Caco-2 (cell line): ENCODE measurements at regions not wholly inside any gene's neighbourhood (a gene's known extent, or its start where the extent isn't known, plus 50 kb on each side); places are given as distances from the start of the nearest gene placed in this dataset.

Experiments used
- BruUV-seq: library from RNA; stranded (reverse); fragments of 400-500 nt; replicated peaks from 2 replicates; lab custom pipeline; 2021; lab: Mats Ljungman, UMichigan
- CTCF ChIA-PET: fragments of 300-600 bp; sonication (Branson Sonifier 250); formaldehyde crosslinking; loops from one replicate; lab custom pipeline; 2022; ENCODE audit warnings: antibody characterized with exemption; lab: Charles Lee
- POLR2A ChIA-PET: fragments of 300-600 bp; sonication (Branson Sonifier 250); formaldehyde crosslinking; loops from one replicate; lab custom pipeline; 2022; ENCODE audit warnings: antibody characterized with exemption; lab: Charles Lee
- DNase-seq, 2 experiments: peaks; one replicate each; pipeline versions ENCODE4 v3.0.0 to v3.0.0-alpha.2; 2020 to 2022
- H3K27me3 ChIP-seq: replicated peaks from 2 replicates; pipeline ENCODE4 v1.6.0; 2011; ENCODE audit warnings: low read length; ENCODE audit not compliant: control insufficient read depth, insufficient read depth
- H3K36me3 ChIP-seq: 2 replicates; pipeline ENCODE4 v1.5.1; 2011; ENCODE audit warnings: low read length; ENCODE audit not compliant: control insufficient read depth, insufficient read depth
- H3K4me1 ChIP-seq: fragments of 250-450 bp; sonication (Bioruptor Pico); 2 replicates; pipeline ENCODE4 v1.5.1; 2020; ENCODE audit warnings: mild to moderate bottlenecking
- H3K4me3 ChIP-seq: 2 replicates; pipeline ENCODE4 v1.5.1; 2011; ENCODE audit warnings: low read depth, mild to moderate bottlenecking, control low read depth, low read length
- H3K9me3 ChIP-seq: fragments of 250-450 bp; sonication (Bioruptor Pico); 2 replicates; pipeline ENCODE4 v1.5.1; 2020; ENCODE audit warnings: mild to moderate bottlenecking, moderate library complexity
- H3K27ac Mint-ChIP-seq: one replicate; pipeline ENCODE4 v1.8.0; 2022; ENCODE audit warnings: mixed read lengths; ENCODE audit not compliant: unreplicated experiment
- H3K27me3 Mint-ChIP-seq: one replicate; pipeline ENCODE4 v1.8.0; 2022; ENCODE audit warnings: mixed read lengths; ENCODE audit not compliant: insufficient read depth, unreplicated experiment
- H3K36me3 Mint-ChIP-seq: one replicate; pipeline ENCODE4 v1.8.0; 2022; ENCODE audit warnings: mild to moderate bottlenecking, mixed read lengths; ENCODE audit not compliant: insufficient read depth, unreplicated experiment
- H3K4me1 Mint-ChIP-seq: one replicate; pipeline ENCODE4 v1.8.0; 2022; ENCODE audit warnings: low read depth, mixed read lengths; ENCODE audit not compliant: unreplicated experiment
- H3K4me3 Mint-ChIP-seq: one replicate; pipeline ENCODE4 v1.8.0; 2022; ENCODE audit warnings: mild to moderate bottlenecking, moderate library complexity, mixed read lengths; ENCODE audit not compliant: unreplicated experiment
- H3K9me3 Mint-ChIP-seq: one replicate; pipeline ENCODE4 v1.8.0; 2022; ENCODE audit warnings: mixed read lengths; ENCODE audit not compliant: unreplicated experiment
- intact Hi-C: fragments of 100-400 bp; cut with micrococcal nuclease; formaldehyde crosslinking; loops from one replicate; pipeline ENCODE4 v1.10.0; 2022; ENCODE audit not compliant: unreplicated experiment
- TF ChIP-seq, protein P1 (sequence below), 2 experiments: fragments of 200-600 bp in 1 of 2; IDR thresholded peaks; 1 replicate in 1 of 2; 2 replicates in 1 of 2; pipeline versions ENCODE4 v1.5.1 to v1.8.0; 2011 to 2022; ENCODE audit warnings: antibody characterized with exemption in 1 of 2, control low read depth in 1 of 2, inconsistent platforms in 1 of 2, low read depth in 1 of 2, low read length in 1 of 2, mild to moderate bottlenecking in 1 of 2, moderate library complexity in 1 of 2; ENCODE audit not compliant: insufficient read depth in 1 of 2, severe bottlenecking in 1 of 2, unreplicated experiment in 1 of 2

DNA sequence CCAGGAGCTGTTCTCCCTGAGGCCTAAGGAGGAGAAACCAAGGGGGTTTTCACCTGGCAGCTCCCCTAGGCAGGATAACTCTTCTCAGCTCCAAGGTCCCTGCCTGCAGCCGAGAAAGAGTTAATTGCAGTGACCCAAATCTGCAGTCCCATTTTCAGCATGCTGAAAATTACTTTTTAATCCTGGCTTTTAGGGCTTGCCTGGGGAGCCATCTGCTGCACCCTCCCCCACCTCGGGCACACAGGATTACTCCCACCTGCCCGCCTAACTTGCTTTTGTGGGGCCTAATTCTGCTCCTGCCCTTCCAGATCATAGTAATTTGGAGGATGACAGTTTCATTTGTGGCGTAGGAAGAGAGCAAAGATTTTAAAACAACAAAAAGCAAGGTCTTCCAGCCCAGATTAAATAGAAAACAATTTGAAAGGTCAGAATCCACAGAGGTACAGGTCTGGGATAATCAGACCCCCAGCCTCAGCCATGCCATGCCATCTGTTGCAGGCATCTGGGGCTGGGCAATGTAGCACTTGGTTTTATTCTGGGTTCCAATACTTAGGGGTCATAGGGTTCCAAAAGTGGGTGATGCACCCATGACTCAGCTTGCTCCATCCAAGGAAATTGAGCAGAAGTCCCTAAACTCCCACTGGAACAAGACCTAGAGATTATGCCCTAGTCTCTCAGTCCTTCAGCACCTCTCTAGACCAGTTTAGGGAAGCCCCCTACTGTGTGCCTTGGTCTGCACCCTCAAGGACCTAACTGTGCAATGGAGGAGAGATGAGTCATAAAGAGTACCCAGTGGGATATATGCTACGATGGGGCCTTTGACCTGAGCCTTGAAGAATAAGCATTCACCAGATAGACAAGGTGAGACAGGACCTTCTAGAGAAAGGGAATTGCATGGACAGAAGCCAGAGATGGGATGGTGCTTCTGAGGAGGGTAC, 64.5 kb upstream of the NLK start:
- no TSS peak for BruUV-seq
- Mint-ChIP-seq H3K4me3 (no peak overlapping the region), H3K36me3 (peaks cover 6% of the 10 kb centered on the region), H3K27ac (no peak overlapping the region), H3K4me1 (peaks cover 50% of the 10 kb centered on the region), H3K9me3 (peaks cover 13% of the 10 kb centered on the region), H3K27me3 (no peaks in the 10 kb centered on the region)
- no peak overlapping the region for H3K4me3 ChIP-seq
- peaks cover 45% of the 10 kb centered on the region for H3K4me1 ChIP-seq
- no peaks in the 10 kb centered on the region for H3K27me3 ChIP-seq
- no peaks in the 10 kb centered on the region for H3K36me3 ChIP-seq
- POLR2A ChIA-PET: no interaction called here
- H3K9me3 ChIP-seq: no peaks in the 10 kb centered on the region
- DNase-seq: no peak
- TF ChIP-seq, protein P1, sequence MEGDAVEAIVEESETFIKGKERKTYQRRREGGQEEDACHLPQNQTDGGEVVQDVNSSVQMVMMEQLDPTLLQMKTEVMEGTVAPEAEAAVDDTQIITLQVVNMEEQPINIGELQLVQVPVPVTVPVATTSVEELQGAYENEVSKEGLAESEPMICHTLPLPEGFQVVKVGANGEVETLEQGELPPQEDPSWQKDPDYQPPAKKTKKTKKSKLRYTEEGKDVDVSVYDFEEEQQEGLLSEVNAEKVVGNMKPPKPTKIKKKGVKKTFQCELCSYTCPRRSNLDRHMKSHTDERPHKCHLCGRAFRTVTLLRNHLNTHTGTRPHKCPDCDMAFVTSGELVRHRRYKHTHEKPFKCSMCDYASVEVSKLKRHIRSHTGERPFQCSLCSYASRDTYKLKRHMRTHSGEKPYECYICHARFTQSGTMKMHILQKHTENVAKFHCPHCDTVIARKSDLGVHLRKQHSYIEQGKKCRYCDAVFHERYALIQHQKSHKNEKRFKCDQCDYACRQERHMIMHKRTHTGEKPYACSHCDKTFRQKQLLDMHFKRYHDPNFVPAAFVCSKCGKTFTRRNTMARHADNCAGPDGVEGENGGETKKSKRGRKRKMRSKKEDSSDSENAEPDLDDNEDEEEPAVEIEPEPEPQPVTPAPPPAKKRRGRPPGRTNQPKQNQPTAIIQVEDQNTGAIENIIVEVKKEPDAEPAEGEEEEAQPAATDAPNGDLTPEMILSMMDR (IDR thresholded peaks at IDR 0.05; ENCODE audit: insufficient read depth in 1 of 2, low read depth in 1 of 2, low read length in 1 of 2, severe bottlenecking in 1 of 2, unreplicated experiment in 1 of 2): no peak
- CTCF ChIA-PET: no interaction called here
- intact Hi-C loops: no loop called here

DNA sequence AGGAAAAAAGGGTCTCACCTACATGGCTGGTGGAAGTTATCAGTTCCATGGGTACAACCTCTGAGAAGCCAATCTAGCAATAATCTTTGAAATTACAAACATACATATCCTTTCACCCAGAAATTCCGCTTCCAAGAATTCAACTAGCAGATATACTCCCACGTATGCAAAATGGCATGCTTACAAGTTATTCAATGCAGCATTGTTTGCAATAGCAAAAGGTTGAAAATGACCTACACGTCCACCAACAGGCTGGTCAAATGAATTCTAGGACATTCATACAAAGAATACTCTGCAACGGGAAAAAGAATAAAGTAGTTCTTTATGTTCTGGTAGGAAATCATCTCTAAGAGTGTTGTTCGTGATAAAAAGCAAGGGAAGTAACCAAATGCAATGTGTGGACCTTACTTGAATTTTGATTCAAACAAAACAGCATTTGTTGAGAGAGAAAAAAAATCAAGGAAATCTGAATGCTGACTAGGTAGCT, 63.7 kb upstream of the NLK start:
- no peaks in the 10 kb centered on the region for H3K27me3 ChIP-seq
- Mint-ChIP-seq H3K36me3 (peaks cover 6% of the 10 kb centered on the region), H3K9me3 (peaks cover 13% of the 10 kb centered on the region), H3K4me3 (no peak overlapping the region), H3K27me3 (no peaks in the 10 kb centered on the region), H3K4me1 (peaks cover 57% of the 10 kb centered on the region), H3K27ac (peak overlapping the region; percentile 2)
- no peaks in the 10 kb centered on the region for H3K36me3 ChIP-seq
- TF ChIP-seq, protein P1 (IDR thresholded peaks at IDR 0.05; ENCODE audit: insufficient read depth in 1 of 2, low read depth in 1 of 2, low read length in 1 of 2, severe bottlenecking in 1 of 2, unreplicated experiment in 1 of 2): no peak
- POLR2A ChIA-PET: no interaction called here
- peaks cover 52% of the 10 kb centered on the region for H3K4me1 ChIP-seq
- H3K4me3 ChIP-seq: no peak overlapping the region
- CTCF ChIA-PET: no interaction called here
- H3K9me3 ChIP-seq: no peaks in the 10 kb centered on the region
- no TSS peak for BruUV-seq
- intact Hi-C loops: no loop called here
- DNase-seq: no peak

DNA sequence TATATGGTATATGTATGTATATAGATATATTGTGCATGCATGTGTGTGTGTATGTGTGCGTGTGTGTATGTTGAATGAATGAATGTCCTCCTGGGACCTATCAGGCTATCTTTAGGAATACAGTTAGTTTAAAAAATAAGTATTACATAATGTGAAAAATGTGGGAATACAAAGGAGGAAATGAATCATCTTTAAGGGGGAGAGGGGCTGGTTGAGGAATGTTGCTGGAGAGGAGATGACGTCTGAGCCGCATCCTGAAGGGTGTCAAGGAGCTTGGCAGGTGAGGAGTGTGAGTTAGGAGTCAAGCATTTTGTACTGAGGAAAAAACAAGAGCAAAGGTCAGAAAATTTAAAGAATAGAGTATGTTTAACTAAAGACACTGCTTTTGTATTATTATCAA, 62.4 kb upstream of the NLK start:
- intact Hi-C loops: loop anchor here (5.0 to 10.0 kb wide), 3 partner anchors 83 to 285 kb away; no protein-coding TSS in a partner anchor
- H3K27me3 Mint-ChIP-seq: no peaks in the 10 kb centered on the region
- no TSS peak for BruUV-seq

More for the DNA sequence above, 62.4 kb upstream of the NLK start:
- peak in 1 of 2 experiments; percentile 77 for DNase-seq
- H3K4me3 Mint-ChIP-seq: peak overlapping the region; percentile 0
- Histone ChIP-seq H3K36me3 (no peaks in the 10 kb centered on the region), H3K4me1 (peaks cover 59% of the 10 kb centered on the region), H3K9me3 (no peaks in the 10 kb centered on the region), H3K27me3 (no peaks in the 10 kb centered on the region), H3K4me3 (no peak overlapping the region)
- peaks cover 59% of the 10 kb centered on the region for H3K4me1 Mint-ChIP-seq
- POLR2A ChIA-PET: no interaction called here
- TF ChIP-seq, protein P1 (IDR thresholded peaks at IDR 0.05; ENCODE audit: insufficient read depth in 1 of 2, low read depth in 1 of 2, low read length in 1 of 2, severe bottlenecking in 1 of 2, unreplicated experiment in 1 of 2): no peak
- H3K9me3 Mint-ChIP-seq: peaks cover 13% of the 10 kb centered on the region
- peaks cover 6% of the 10 kb centered on the region for H3K36me3 Mint-ChIP-seq
- peak overlapping the region; percentile 27 for H3K27ac Mint-ChIP-seq
- CTCF ChIA-PET: interaction anchor here (0.5 kb wide), 1 partner anchor 61 kb away, joined by 3 read pairs; no protein-coding TSS in a partner anchor
